Keratinocyte (primary cell): ENCODE measurements at regions not wholly inside any gene's neighbourhood (a gene's known extent, or its start where the extent isn't known, plus 50 kb on each side); places are given as distances from the start of the nearest gene placed in this dataset.

ENCODE experiments used
- DNase-seq: peaks from one replicate; pipeline ENCODE4 v3.0.0-alpha.2; 2011; ENCODE audit warnings: low read depth, missing footprints, low spot score
- FAIRE-seq: peaks from 2 replicates; lab custom pipeline; 2011; peaks lifted over from hg19 to GRCh38; lab: Jason Lieb, UNC
- H2AFZ ChIP-seq: 2 replicates; pipeline ENCODE4 v1.6.0; 2012; ENCODE audit warnings: low read length, control low read depth, inconsistent platforms; ENCODE audit not compliant: control insufficient read depth
- H3K27ac ChIP-seq: 2 replicates; pipeline ENCODE4 v1.5.1; 2011; ENCODE audit warnings: low read length; ENCODE audit not compliant: control insufficient read depth, insufficient read depth
- H3K27me3 ChIP-seq: 3 replicates; pipeline ENCODE4 v1.6.0; 2011; ENCODE audit warnings: low read length; ENCODE audit not compliant: control insufficient read depth, insufficient read depth; ENCODE audit errors: extremely low read depth
- H3K36me3 ChIP-seq, 2 experiments: 2 replicates in 1 of 2; 3 replicates in 1 of 2; pipeline ENCODE4 v1.5.1; 2011; ENCODE audit warnings: low read length in 2 of 2, mild to moderate bottlenecking in 1 of 2; ENCODE audit not compliant: control insufficient read depth in 2 of 2, insufficient read depth in 2 of 2; ENCODE audit errors: extremely low read depth in 1 of 2
- H3K4me1 ChIP-seq: 3 replicates; pipeline ENCODE4 v1.5.1; 2011; ENCODE audit warnings: low read length; ENCODE audit not compliant: control insufficient read depth, insufficient read depth; ENCODE audit errors: extremely low read depth
- H3K4me2 ChIP-seq: 3 replicates; pipeline ENCODE4 v1.6.0; 2011; ENCODE audit warnings: low read depth, low read length; ENCODE audit not compliant: control insufficient read depth, insufficient read depth; ENCODE audit errors: extremely low read depth
- H3K4me3 ChIP-seq, 3 experiments: fragments of 200-600 bp in 1 of 3; sonication (generic) in 1 of 3; 2 replicates in 2 of 3; 3 replicates in 1 of 3; pipeline ENCODE4 v1.5.1; 2011 to 2016; ENCODE audit warnings: low read length in 3 of 3, mild to moderate bottlenecking in 3 of 3, control low read depth in 2 of 3, inconsistent platforms in 1 of 3, low read depth in 1 of 3, mixed read lengths in 1 of 3, mixed run types in 1 of 3, moderate library complexity in 1 of 3; ENCODE audit not compliant: control insufficient read depth in 2 of 3, insufficient read depth in 2 of 3; ENCODE audit errors: extremely low read depth in 1 of 3
- H3K79me2 ChIP-seq: 2 replicates; pipeline ENCODE4 v1.6.0; 2012; ENCODE audit warnings: low read length; ENCODE audit not compliant: control insufficient read depth, insufficient read depth
- H3K9ac ChIP-seq: 3 replicates; pipeline ENCODE4 v1.6.0; 2011; ENCODE audit warnings: low read length; ENCODE audit not compliant: control insufficient read depth, insufficient read depth; ENCODE audit errors: extremely low read depth
- H3K9me1 ChIP-seq: 3 replicates; pipeline ENCODE4 v1.6.0; 2011; ENCODE audit warnings: low read length; ENCODE audit not compliant: control insufficient read depth, insufficient read depth; ENCODE audit errors: extremely low read depth
- H3K9me3 ChIP-seq: 2 replicates; pipeline ENCODE4 v1.5.1; 2012; ENCODE audit warnings: low read depth, low read length; ENCODE audit not compliant: control insufficient read depth
- H4K20me1 ChIP-seq: 3 replicates; pipeline ENCODE4 v1.6.0; 2011; ENCODE audit warnings: low read length; ENCODE audit not compliant: control insufficient read depth, insufficient read depth; ENCODE audit errors: extremely low read depth
- EZH2 ChIP-seq: IDR thresholded peaks from one replicate; pipeline ENCODE4 v1.6.1; 2012; ENCODE audit warnings: inconsistent platforms, mild to moderate bottlenecking, low read length, moderate library complexity
- dilution Hi-C: fragments of 300-500 bp; cut with MboI; formaldehyde crosslinking; loops from one replicate; pipeline ENCODE4 v1.7.0; 2020; ENCODE audit warnings: low sequenced_read_pairs; ENCODE audit not compliant: extremely low pct_ligation_motif_present
- TF ChIP-seq, protein P1 (sequence below), 3 experiments: IDR thresholded peaks in 1 of 3; conservative IDR thresholded peaks in 1 of 3; optimal IDR thresholded peaks in 1 of 3; 2 replicates in 2 of 3; 3 replicates in 1 of 3; pipeline versions ENCODE3 to v1.5.1; 2011; ENCODE audit warnings: low read length in 3 of 3, mild to moderate bottlenecking in 3 of 3, moderate library complexity in 2 of 3, control low read depth in 1 of 3, inconsistent platforms in 1 of 3; ENCODE audit not compliant: insufficient read depth in 2 of 3; ENCODE audit errors: extremely low read depth in 1 of 3

- Histone ChIP-seq H3K4me1 (no peaks in the 10 kb centered on the region), H2AFZ (no peak overlapping the region), H3K4me2 (no peak overlapping the region), H3K9me1 (no peaks in the 10 kb centered on the region), H3K79me2 (no peaks in the 10 kb centered on the region), H3K9ac (no peak overlapping the region), H3K27me3 (no peaks in the 10 kb centered on the region), H3K9me3 (peaks cover 5% of the 10 kb centered on the region), H3K4me3 (no peak overlapping the region), H3K27ac (no peak overlapping the region), H3K36me3 (no peaks in the 10 kb centered on the region), H4K20me1 (no peaks in the 10 kb centered on the region)
- dilution Hi-C loops = no loop called here
- FAIRE-seq = no peak
- no peak for TF ChIP-seq EZH2
- TF ChIP-seq, protein P1, sequence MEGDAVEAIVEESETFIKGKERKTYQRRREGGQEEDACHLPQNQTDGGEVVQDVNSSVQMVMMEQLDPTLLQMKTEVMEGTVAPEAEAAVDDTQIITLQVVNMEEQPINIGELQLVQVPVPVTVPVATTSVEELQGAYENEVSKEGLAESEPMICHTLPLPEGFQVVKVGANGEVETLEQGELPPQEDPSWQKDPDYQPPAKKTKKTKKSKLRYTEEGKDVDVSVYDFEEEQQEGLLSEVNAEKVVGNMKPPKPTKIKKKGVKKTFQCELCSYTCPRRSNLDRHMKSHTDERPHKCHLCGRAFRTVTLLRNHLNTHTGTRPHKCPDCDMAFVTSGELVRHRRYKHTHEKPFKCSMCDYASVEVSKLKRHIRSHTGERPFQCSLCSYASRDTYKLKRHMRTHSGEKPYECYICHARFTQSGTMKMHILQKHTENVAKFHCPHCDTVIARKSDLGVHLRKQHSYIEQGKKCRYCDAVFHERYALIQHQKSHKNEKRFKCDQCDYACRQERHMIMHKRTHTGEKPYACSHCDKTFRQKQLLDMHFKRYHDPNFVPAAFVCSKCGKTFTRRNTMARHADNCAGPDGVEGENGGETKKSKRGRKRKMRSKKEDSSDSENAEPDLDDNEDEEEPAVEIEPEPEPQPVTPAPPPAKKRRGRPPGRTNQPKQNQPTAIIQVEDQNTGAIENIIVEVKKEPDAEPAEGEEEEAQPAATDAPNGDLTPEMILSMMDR (optimal IDR thresholded peaks at IDR 0.05 in 1 of 3, IDR thresholded peaks at IDR 0.05 in 1 of 3, conservative IDR thresholded peaks at IDR 0.05 in 1 of 3; ENCODE audit: extremely low read depth in 1 of 3, insufficient read depth in 2 of 3, low read length in 3 of 3) = no peak
- DNase-seq = no peak
Measured at GRCh38 chr1:4108758-4109627, 208.9 kb upstream of the C1orf174 start.

GRCh38 chr1:4109628-4109940 lies 209.5 kb upstream of the C1orf174 start:
- no peaks in the 10 kb centered on the region for H3K27me3 ChIP-seq
- no peak for TF ChIP-seq EZH2
- TF ChIP-seq, protein P1 (optimal IDR thresholded peaks at IDR 0.05 in 1 of 3, IDR thresholded peaks at IDR 0.05 in 1 of 3, conservative IDR thresholded peaks at IDR 0.05 in 1 of 3; ENCODE audit: extremely low read depth in 1 of 3, insufficient read depth in 2 of 3, low read length in 3 of 3) = no peak
- H3K36me3 ChIP-seq = no peaks in the 10 kb centered on the region
- H3K9me3 ChIP-seq = peaks cover 5% of the 10 kb centered on the region
- no peaks in the 10 kb centered on the region for H3K79me2 ChIP-seq
- H4K20me1 ChIP-seq = no peaks in the 10 kb centered on the region
- no peaks in the 10 kb centered on the region for H3K9me1 ChIP-seq
- H3K9ac ChIP-seq = no peak overlapping the region
- dilution Hi-C loops = no loop called here
- no peak overlapping the region for H3K4me2 ChIP-seq
- H2AFZ ChIP-seq = no peak overlapping the region
- FAIRE-seq (no peak), DNase-seq (no peak)
- H3K4me1 ChIP-seq = no peaks in the 10 kb centered on the region
- no peak overlapping the region for H3K4me3 ChIP-seq
- no peak overlapping the region for H3K27ac ChIP-seq
